NT2/D1 (cell line): ENCODE measurements at regions not wholly inside any gene's neighbourhood (a gene's known extent, or its start where the extent isn't known, plus 50 kb on each side); places are given as distances from the start of the nearest gene placed in this dataset.

ENCODE experiments used
- YY1 ChIP-seq: IDR thresholded peaks from 2 replicates; pipeline ENCODE4 v1.6.1; 2011; ENCODE audit not compliant: insufficient read length, insufficient read depth
- ZNF274 ChIP-seq: IDR thresholded peaks from 2 replicates; pipeline ENCODE4 v1.6.1; 2011; ENCODE audit warnings: mild to moderate bottlenecking, low read depth, low read length

- TF ChIP-seq YY1 = no peak
- TF ChIP-seq ZNF274 = no peak
Observed at GRCh38 chr6:121917263-121917829, 481.9 kb downstream of the GJA1 start.
